Lower leg skin (tissue), 3 donors: ENCODE measurements at regions not wholly inside any gene's neighbourhood (a gene's known extent, or its start where the extent isn't known, plus 50 kb on each side); places are given as distances from the start of the nearest gene placed in this dataset.

Source experiments
- CTCF ChIP-seq, 3 donors: fragments of 450-650 bp; IDR thresholded peaks; one replicate each; pipeline ENCODE4 v1.5.1; 2016; ENCODE audit warnings: antibody characterized with exemption in 3 of 3, mild to moderate bottlenecking in 3 of 3, moderate library complexity in 2 of 3
- POLR2A ChIP-seq, 2 donors: fragments of 450-650 bp; IDR thresholded peaks; one replicate each; pipeline ENCODE4 v1.6.1; 2016 to 2017; ENCODE audit warnings: antibody characterized with exemption in 2 of 2, mild to moderate bottlenecking in 1 of 2, moderate library complexity in 1 of 2

- TF ChIP-seq CTCF (IDR thresholded peaks at IDR 0.05) (no peak), POLR2A (IDR thresholded peaks at IDR 0.05) (no peak)
Observed at GRCh38 chr10:130889780-130890179, 421.7 kb downstream of the TCERG1L start.
